NT2/D1 (cell line): ENCODE measurements at regions not wholly inside any gene's neighbourhood (a gene's known extent, or its start where the extent isn't known, plus 50 kb on each side); places are given as distances from the start of the nearest gene placed in this dataset.

Source experiments
- YY1 ChIP-seq: IDR thresholded peaks from 2 replicates; pipeline ENCODE4 v1.6.1; 2011; ENCODE audit not compliant: insufficient read length, insufficient read depth
- ZNF274 ChIP-seq: IDR thresholded peaks from 2 replicates; pipeline ENCODE4 v1.6.1; 2011; ENCODE audit warnings: mild to moderate bottlenecking, low read depth, low read length

DNA sequence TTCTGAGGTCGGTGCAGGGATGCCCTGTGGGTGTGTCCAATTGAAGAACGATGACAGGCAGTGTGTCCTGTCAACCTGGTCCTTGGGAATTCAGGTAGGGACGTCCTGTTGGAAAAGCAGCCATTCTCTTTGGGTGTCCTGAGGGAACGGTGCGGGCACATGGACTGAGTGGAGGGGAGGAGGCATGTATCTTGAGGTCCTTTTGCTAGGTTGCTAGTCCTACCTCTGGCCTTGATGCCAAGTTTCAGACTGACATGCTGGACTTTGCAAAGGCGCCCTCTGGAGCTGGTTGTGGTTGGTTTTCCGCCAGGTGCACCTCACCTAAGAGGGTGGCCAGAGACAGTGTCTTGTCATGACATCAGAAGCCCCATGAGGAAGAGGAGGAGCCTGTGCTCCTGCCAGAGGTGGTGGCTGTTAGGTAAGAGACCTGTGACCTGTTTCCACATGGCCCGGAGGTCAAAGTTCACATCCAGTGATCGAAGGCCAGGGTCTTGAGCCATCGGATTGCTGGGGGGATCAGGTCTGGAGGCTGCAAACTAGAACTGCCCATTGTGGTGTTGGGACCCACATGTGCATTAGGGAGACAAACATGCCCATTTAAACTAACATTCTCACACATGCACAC is 106.3 kb downstream of the SNRPN start:
- TF ChIP-seq ZNF274 = no peak
- no peak for TF ChIP-seq YY1
